ENCODE measurements at regions not wholly inside any gene's neighbourhood (a gene's known extent, or its start where the extent isn't known, plus 50 kb on each side); places are given as distances from the start of the nearest gene placed in this dataset.
"Not testable (repeated sequence)": the region's sequence is repeated elsewhere in the genome, so short reads cannot be mapped to it uniquely, and the experiment has no call there.

- DNase-seq, result no peak
Measured at GRCh38 chr12:45490232-45490881, 239.1 kb upstream of the ARID2 start.

DNA sequence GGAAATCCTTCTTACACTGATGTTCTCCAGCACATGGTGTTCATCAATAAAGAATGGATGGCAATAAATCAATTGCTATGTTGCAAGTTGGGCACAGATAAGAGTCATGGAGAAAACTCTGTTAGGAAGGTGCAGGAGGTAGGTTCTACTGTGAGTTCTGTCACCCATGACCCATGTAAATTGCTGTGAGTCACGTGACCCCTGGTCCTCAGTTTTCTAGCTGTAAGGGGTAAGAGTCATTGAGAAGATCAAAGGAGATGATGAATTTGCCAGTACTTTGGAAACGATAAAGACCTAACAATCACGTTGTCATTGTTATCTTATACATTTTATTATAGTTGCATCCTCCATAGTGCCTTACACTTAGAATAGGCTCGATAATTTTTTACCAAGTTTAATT is 235.2 kb upstream of the ARID2 start:
- DNase-seq, result no peak

DNA sequence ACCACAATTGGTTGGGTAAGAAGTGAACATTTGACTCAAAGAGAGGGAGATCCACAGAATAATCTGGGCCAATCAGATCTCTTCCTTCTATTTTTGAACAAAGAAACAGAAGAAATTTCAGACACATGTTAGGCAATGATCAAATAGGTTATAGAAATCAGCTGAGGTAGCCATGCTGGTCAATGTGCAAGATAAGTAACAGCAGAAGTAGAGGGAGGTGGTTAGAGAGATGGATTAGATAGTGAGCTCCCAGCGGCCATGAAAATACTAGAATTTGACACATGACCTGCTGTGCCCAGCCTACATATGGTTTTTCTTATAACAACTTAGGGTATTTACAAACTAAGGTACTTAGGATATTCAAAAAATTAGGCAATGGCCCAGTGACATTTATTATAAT is 230.9 kb upstream of the ARID2 start:
- peak; percentile 45 for DNase-seq

DNA sequence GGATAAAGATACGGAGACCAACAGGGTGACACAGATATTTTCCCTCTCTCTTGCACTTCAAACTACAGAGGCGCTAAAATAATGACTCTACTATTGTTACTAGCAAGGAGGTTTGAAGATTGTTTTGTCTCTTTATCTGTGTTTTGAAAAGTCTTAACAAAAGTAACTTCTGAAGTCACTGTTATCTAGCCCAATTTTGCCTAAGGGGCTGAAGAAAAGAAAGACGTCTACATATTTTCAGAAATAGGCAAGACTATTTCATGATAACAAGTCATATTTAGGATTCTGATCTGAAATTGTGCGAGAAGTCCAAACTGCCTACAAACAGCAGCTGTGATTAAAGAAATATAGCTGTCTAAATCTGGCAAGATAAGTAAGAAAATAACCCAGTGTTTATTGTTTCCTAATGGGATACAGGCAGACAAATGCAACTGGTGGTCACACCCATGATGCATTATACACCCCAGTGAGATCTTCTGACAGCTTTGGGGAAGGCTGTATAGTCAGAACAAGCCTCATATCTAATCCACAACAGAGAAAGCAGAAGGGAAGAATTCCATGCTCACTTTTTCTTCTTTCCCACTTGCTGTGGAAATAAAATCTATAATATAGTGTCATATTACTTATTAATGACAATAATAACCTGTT is 226.9 kb upstream of the ARID2 start:
- DNase-seq, result no peak

DNA sequence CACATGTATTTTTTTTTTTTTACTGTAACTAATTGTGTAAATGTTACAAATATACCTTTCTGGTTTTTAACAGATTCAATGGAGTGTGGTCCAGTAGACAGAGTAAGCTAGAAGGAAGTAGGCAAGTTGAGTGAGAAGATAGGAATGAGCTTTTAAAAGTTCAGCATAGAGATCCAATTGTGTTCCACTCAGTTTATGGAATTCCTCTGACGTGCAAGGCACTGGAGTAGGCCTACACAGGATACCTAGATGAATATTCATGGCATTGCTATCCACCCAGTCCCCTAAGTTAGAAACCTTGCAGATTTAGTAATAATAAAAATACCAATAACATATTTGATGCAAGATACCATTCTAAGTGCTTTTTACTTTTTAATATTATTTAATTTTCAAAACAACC is 225.6 kb upstream of the ARID2 start:
- no peak for DNase-seq

DNA sequence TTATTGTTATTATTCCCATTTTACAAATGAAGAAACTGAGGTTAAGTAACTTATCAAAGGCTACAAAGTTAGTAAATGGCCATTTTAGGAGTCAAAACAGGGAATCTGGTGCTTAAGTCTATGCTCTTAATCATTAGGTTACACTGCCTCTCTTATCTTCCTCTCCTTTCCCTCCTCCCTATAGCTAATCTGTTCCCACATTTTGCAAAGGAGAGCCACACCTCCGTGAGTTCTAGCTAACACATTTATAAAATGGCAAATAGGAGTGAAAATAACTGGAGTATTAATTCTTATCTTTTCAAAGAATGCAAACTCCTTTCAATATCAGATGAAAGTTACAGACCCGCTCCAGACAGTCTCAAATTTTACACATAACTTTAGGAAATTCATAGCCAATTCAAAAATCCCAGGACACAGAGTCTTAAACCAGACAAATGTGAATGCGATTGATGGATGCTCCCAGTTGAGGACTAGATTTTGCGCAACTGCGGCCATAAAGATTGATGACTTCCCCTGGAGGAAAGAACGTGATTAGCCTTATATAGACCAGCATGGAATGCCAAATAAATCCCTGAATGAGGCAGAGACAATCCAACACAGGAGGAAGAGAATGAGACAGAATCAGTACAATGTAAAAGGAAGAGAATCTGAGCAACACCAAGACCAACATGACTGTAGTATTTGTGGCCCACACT is 225.0 kb upstream of the ARID2 start:
- DNase-seq, result no peak

- no peak for DNase-seq
Measured at GRCh38 chr12:45509187-45509586, 220.3 kb upstream of the ARID2 start.

DNA sequence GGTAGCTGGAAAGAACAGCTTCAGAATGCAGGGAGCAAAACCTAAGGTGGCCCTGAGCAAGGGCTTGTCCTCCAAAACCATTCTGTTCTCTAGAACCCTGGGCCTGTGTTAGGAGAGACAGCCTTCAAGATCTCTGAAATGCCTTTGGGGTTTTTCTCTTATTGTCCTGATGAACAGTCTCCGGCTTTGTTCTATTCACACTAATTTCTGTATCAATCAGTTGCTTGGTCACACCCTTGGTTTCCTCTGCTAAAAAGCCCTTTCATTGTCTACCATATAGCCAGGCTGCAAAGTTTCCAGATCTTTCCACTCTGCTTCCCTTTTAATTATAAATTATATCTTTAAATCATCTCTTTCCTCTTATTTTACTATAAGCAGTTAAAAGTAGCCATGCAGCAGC is 219.9 kb upstream of the ARID2 start:
- DNase-seq, result no peak

DNA sequence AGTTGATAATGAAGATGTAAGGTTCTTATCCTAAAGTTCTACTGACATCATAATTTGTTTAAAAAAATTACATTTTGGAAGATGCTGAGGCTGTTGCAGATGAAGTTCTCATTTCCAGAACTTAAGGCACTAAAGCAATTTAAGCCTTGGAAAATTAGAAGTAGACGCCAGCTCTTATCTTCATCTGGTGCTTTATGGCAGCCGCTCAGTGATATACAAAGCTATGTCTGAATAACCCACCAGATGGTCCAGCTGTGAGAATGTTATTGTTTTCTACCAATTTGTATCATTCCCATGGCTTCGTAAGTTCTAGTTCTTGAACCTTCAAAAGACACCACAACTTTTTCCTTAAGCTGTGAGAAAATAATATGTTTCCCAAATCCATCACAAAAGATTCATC is 212.1 kb upstream of the ARID2 start:
- DNase-seq, result no peak

- DNase-seq, result peak; percentile 27
Measured at GRCh38 chr12:45518291-45519235, 210.9 kb upstream of the ARID2 start.

DNA sequence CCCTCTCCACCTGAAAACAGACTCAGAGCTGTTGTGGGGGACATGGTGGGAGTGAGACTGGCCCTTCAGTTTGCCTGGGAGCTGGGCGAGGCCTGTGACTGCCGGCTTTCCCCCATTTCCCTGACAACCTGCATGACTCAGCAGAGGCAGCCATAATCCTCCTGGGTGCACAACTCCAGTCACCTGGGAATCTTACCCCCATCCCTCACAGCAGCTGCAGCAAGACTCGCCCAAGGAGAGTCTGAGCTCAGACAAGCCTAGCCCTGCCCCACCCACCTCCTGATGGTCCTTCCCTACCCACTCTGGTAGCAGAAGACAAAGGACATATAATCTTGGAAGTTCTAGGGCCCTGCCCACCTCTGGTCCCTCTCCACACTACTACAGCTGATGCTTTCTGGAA is 207.3 kb upstream of the ARID2 start:
- no peak for DNase-seq

GRCh38 chr12:45526823-45527222 is 202.7 kb upstream of the ARID2 start:
- not testable (repeated sequence) for DNase-seq

GRCh38 chr12:45532113-45532512 is 197.4 kb upstream of the ARID2 start:
- DNase-seq, result peak; percentile 17

- DNase-seq, result no peak
Measured at GRCh38 chr12:45535610-45536180, 193.8 kb upstream of the ARID2 start.

DNA sequence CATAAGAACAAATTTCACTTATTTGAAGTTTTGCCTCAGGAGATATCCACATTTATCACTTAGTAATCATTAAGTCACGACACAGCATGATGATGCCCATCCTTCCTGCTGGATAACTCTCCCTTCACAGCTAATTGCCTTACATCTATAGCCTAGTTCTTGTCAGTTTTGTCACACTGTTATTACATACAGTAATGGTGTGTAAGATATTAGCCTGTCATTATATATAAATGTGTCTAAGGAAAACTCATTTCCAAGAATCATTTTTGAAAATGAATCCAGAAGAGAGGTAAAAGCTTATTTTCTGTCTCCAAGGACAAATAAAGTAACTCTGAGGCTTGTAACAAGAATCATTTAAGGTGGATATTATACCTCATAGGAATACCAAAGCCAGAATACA is 193.2 kb upstream of the ARID2 start:
- DNase-seq, result no peak

- DNase-seq, result no peak
Measured at GRCh38 chr12:45540661-45541341, 188.7 kb upstream of the ARID2 start.

DNA sequence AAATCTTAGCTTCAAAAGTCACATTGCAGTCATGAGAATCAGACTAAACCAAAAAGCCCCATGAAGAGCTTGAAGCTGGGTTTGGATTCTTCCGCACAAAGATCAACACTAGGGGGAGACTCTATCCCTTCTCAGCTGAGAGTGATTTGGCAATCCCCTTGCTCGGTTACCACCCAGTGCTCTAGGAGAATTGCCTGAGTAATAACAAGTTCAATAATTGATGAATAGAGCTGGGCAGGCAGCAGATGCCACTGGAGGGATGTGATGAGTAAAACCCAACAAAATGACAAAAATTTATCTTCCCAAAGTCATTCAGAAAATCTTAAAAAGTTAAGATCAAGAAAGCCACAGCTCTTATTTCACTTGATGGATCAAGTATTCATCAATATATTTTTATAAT is 185.6 kb upstream of the ARID2 start:
- peak; percentile 87 for DNase-seq

- DNase-seq, result no peak
Measured at GRCh38 chr12:45546545-45546944, 183.0 kb upstream of the ARID2 start.

GRCh38 chr12:45547132-45547531 is 182.4 kb upstream of the ARID2 start:
- no peak for DNase-seq

GRCh38 chr12:45547822-45548221 is 181.7 kb upstream of the ARID2 start:
- peak; percentile 25 for DNase-seq

- no peak for DNase-seq
Measured at GRCh38 chr12:45548426-45548825, 181.1 kb upstream of the ARID2 start.

DNA sequence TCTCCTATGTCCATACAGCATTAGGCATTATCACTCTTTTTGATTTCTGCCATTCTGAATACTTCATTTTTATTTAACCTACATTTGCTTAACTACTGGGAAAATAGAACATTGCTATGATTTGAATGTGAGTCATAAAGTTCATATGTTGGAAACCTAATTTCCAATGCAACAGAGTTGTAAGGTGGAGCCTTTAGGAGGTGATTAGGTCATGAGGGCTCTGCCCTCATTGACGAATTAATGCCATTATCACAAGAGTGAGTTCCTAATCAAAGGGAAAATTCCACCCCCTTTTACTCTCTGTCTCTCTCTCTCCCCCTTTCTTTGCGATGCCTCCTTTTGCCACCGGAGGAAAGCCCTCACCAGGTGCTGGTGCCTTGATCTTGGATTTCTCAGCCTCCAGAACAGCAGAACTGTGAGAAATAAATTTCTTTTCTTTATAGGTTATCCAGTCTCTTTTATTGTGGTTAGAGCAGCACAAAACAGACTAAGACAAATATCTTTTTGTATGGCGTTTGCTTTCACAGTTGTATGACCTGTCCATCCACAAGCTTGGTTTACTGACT is 180.1 kb upstream of the ARID2 start:
- DNase-seq, result no peak

Measured in OCI-M1 (cell line).